Left ventricle myocardium superior (tissue), 1 donor: ENCODE measurements at regions not wholly inside any gene's neighbourhood (a gene's known extent, or its start where the extent isn't known, plus 50 kb on each side); places are given as distances from the start of the nearest gene placed in this dataset.

Experiments
- ATAC-seq: fragments of 200-7000 bp; cut with Tn5 transposase; one replicate; pipeline ENCODE4 v1.9.1; 2020; ENCODE audit warnings: mild to moderate bottlenecking, moderate library complexity
- DNase-seq: peaks from one replicate; pipeline ENCODE4 v3.0.0-alpha.2; 2020
- intact Hi-C: fragments of 100-400 bp; cut with micrococcal nuclease; formaldehyde crosslinking; loops from one replicate; pipeline ENCODE4 v1.11.0; 2022
- donor health status: DM: no; HTN: yes; CAD: no; lungs with severe emphysema.

GRCh38 chr16:55039931-55040330 lies 109.3 kb downstream of the IRX5 start:
- intact Hi-C loops = no loop called here
- ATAC-seq (no peak), DNase-seq (no peak)

- ATAC-seq (no peak), DNase-seq (no peak)
Measured at GRCh38 chr16:55040366-55041086, 109.9 kb downstream of the IRX5 start.

GRCh38 chr16:55041540-55042234 lies 111.0 kb downstream of the IRX5 start:
- ATAC-seq (no peak), DNase-seq (no peak)
- intact Hi-C loops = no loop called here

More at GRCh38 chr16:55040366-55041086, 109.9 kb downstream of the IRX5 start:
- intact Hi-C loops = no loop called here

DNA sequence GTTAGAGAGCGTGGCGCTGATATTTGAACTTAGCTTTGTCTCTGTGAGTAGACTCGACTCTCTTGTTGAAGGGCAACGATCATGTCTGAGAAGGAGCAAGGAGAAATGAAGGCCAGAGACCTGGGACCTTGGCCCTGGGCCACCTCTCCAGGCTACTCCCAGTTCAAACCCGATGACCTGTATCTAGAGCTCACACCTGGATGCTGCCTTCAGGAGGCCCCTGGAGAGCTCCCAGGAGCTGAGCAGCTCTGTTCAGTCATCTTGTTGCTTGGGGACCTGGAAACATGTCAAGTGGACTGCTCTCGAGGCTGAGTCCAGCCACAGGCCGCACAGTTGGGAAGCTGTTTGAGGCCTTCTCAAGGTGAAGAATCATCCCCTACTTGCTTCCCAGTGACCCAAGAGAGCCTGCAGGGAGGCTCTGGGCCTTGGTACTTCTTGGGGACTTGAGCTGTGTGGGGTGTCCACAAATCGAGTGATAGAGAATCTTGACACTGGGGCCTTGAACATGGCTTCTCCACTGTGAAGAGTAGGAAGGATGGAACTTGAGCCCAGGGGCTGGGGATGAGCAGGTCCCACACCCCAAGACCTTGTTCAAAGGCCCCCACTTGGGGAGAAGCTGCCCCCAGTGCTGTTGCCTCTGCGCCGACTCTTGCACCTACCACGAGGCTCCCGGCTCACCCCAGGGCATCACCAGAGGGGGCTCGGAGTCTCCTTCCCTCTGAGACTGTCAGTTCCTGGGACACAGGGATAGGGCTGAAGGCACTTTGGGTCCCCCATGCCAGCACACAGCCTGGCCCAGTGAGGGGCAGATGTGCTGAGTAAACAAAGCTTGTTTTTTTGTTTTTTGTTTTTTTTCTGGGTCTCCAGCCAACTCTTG lies 112.1 kb downstream of the IRX5 start:
- intact Hi-C loops = no loop called here
- no peak for DNase-seq

DNA sequence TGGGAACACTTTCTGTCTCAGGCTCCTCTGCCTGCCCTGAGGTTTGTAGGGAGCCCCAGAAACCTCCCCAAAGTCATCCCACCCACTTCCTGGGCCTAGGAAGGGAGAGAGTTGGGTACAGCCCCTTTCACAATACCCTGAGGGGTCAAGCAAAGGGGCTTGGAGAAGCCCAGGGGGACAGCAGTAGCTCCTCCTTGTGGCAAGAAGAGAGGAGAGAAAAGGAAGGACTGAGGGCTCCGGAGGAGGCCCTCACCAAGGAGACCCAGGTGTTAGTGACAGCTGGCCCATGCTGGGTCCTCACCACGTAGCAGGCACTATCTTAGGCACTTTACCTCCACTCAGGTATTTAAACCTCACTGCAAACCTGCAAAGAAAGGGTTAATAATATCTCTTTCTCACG lies 112.8 kb downstream of the IRX5 start:
- intact Hi-C loops = no loop called here
- no peak for ATAC-seq
- DNase-seq = no peak

More for the DNA sequence above, 112.1 kb downstream of the IRX5 start:
- no peak for ATAC-seq

DNA sequence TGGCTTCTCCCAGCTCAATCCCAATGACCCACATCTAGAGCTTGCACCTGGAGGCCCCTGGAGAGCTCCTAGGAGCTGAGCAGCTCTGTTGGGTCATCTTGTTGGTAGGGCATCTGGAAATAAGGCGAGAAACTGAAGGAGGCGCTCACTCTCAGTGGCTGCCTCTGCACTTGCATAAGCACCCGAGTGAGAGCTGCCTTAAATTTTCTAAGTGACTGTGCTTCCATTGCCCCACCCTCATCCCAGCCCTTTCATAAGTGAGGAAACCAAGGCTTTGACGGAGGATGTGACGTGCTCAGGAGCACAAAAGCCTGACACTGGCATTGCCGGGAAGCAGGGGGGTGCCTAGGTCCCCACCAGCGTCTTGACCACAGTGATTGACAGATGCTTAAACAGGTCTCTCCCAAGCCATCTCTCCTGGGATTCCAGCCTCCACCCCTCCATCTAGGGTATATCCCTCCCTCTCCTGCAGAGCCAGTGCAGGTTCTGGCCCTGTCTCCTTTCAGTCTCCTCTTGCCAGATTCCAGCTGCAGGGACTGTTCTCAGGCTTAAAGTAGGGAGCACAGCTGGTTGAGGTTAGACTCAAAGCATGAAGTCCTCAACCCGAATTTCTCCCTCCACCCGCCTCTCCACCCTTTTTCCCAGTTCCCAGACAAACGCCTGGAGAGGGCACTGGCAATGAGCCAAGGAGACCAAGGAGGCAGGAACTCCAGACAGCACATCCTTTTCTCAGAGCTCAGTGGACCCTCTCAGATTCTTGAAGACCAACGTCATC lies 113.7 kb downstream of the IRX5 start:
- no peak for ATAC-seq
- intact Hi-C loops = no loop called here
- DNase-seq = no peak

- DNase-seq (no peak), ATAC-seq (no peak)
- intact Hi-C loops = no loop called here
Measured at GRCh38 chr16:55045329-55045728, 114.7 kb downstream of the IRX5 start.

DNA sequence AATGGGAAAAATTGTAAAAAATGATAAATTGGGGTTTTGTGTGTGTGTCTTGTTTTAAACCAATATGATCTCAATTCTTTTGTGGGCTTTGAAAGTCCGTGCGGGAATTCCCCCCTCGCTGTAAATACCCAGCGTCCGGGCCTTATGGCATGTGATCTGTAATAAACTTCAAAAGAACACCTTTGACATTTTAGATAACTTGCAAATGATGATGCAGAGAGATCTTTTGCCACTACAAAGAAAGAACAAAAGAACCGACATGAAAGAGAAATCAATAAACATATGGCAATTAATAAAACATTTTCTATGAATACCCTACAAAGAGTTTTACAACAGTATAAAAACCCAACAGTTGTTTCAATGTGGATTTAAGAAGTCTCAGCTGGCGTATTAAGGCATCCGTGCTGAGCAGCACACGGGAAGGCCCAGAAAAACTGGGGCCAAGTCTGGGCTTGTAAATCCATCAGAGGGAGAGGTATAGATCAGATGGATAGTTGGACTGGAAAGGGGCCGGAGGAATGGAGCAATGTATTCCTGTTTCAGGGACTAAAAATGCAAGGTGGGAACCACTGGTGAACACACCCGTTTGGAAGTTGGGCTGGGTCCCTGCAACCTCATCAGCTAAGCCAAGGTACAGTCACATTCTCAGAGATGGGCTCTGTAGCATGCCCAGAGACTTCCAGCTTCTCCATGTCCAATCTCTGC lies 115.2 kb downstream of the IRX5 start:
- DNase-seq = no peak
- intact Hi-C loops = no loop called here
- no peak for ATAC-seq

DNA sequence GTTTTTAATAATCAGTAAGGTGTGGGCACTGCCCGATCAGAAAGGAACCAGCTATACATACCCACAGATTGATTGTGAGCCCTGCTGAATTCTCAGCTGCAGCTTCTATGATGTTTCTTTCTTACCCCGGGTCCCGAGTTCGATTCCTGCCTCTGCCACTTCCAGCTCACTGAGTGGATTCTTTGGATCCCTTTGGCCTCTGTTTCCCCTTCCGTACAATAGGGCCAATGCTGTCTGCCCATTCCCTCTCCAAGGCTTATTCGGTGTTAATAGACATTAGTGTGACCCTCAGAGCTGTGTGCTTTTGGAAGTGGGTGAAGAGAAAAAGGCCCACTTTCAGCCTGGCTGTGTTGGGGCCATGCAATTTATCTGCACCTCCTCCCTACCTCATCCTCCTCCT lies 115.8 kb downstream of the IRX5 start:
- ATAC-seq (no peak), DNase-seq (no peak)
- intact Hi-C loops = no loop called here

DNA sequence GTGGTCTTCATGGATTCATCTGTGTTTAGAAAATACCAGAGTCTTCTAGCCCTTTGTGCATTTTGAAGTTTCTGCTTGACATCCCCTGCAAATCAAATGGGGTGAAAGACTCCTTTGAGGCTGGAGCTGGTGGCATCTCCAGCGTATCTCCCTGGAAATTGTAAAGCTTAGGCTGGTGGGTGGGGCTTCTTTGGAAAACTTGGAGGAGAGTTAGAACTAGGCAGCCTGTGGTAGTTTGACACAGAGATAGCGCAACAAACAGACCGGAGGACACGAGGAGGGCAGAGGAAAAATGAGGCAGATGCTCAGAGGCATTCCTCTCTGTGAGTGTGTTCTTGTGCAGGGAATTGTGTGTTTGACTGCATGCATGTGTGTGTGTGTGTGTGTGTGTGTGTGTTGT lies 116.3 kb downstream of the IRX5 start:
- ATAC-seq (no peak), DNase-seq (no peak)

DNA sequence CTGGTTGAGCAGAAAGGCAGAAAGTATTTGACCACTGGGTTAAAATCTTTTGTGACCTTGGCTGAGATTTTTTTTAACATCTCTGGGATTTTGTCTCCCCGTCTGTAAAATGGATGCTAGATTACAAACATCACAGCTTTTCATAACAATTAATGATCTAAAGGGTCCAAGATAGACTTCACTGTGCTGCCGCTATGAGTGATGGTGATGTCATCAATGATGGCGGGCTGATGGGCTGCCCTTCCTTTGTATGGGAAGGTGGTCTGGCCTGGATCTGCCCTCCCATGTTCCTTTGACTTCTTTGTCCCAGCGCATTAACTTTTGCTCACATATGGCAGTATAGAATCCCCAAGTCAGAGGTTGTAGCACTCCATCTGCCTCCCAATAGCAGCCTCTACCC lies 116.7 kb downstream of the IRX5 start:
- ATAC-seq (no peak), DNase-seq (no peak)
- intact Hi-C loops = no loop called here

More for the DNA sequence above, 116.3 kb downstream of the IRX5 start:
- intact Hi-C loops = no loop called here

- no peak for ATAC-seq
- no peak for DNase-seq
- intact Hi-C loops = no loop called here
Measured at GRCh38 chr16:55047903-55048497, 117.3 kb downstream of the IRX5 start.

- intact Hi-C loops = no loop called here
- DNase-seq (no peak), ATAC-seq (no peak)
Measured at GRCh38 chr16:55048745-55049144, 118.1 kb downstream of the IRX5 start.

DNA sequence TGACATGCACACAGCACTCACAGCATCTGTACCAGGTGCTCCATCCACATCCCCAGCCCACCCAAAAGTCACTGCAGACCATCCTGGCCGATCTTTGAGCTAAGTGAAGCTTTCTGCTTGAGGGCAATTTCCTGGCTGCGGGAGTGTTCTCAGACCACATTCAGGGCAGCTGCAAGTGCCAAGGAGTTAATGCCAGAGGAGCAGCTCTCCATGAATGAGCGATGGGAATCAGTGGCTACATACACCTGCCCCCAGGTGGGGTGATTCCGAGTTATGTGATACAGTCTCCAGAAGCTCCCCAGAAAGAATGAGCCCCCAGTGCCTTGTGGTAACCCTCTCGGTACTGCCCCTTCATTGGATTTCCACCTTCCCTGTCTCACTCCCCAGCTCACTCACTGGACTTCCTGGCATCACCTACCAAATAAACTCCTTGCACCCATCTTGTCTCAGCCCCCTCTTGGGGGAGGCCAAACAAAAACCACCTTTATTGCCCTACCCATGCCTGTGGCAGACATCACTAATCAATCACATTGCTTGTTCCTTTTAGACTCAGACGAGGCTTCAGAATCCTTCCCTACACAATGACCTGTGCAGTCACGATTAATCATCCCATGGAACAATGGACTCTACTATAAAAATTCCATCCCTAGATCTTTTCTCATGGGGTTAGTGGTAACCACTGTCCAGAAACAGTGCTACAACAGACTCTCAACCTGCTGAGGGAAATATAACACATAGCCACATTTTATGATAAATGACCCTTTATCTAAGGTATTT lies 121.1 kb downstream of the IRX5 start:
- DNase-seq (no peak), ATAC-seq (no peak)
- intact Hi-C loops = no loop called here

- DNase-seq (no peak), ATAC-seq (no peak)
- intact Hi-C loops = no loop called here
Measured at GRCh38 chr16:55052348-55052734, 121.7 kb downstream of the IRX5 start.

- ATAC-seq = no peak
- intact Hi-C loops = no loop called here
- no peak for DNase-seq
Measured at GRCh38 chr16:55052741-55053415, 122.2 kb downstream of the IRX5 start.

- DNase-seq = no peak
- ATAC-seq = no peak
- intact Hi-C loops = no loop called here
Measured at GRCh38 chr16:55055262-55055661, 124.6 kb downstream of the IRX5 start.
